ENCODE measurements at regions not wholly inside any gene's neighbourhood (a gene's known extent, or its start where the extent isn't known, plus 50 kb on each side); places are given as distances from the start of the nearest gene placed in this dataset.

- no peak for DNase-seq (ENCODE audit: extremely low spot score)
- ChIA-PET POLR2A (interaction anchor here (0.8 kb wide), 1 partner anchor 174 kb away, joined by 3 read pairs; the partner anchor contains the start of gene TNC), CTCF (interaction anchor here (0.7 kb wide), 1 partner anchor 1279 kb away, joined by 3 read pairs; no protein-coding TSS in a partner anchor)
- TF ChIP-seq L3MBTL2 (conservative IDR thresholded peaks at IDR 0.05), result no peak
- no peak for TF ChIP-seq CTBP1 (IDR thresholded peaks at IDR 0.05; ENCODE audit: borderline replicate concordance)
- no peak for TF ChIP-seq SUZ12 (IDR thresholded peaks at IDR 0.05)
- TF ChIP-seq BHLHE40 (IDR thresholded peaks at IDR 0.05; ENCODE audit: borderline replicate concordance), result no peak
- TF ChIP-seq NFRKB (IDR thresholded peaks at IDR 0.05), result no peak
Measured at GRCh38 chr9:115292584-115293279, 174.8 kb upstream of the TNC start.

- ChIA-PET CTCF (no interaction called here), POLR2A (no interaction called here)
- TF ChIP-seq ARNT (IDR thresholded peaks at IDR 0.05) (no peak), ELF4 (IDR thresholded peaks at IDR 0.05) (no peak), CTBP1 (IDR thresholded peaks at IDR 0.05; ENCODE audit: borderline replicate concordance) (no peak), TARDBP (IDR thresholded peaks at IDR 0.05) (no peak), FOXA1 (IDR thresholded peaks at IDR 0.05) (no peak), BHLHE40 (IDR thresholded peaks at IDR 0.05; ENCODE audit: borderline replicate concordance) (no peak), L3MBTL2 (conservative IDR thresholded peaks at IDR 0.05) (no peak), SP1 (IDR thresholded peaks at IDR 0.05) (no peak), SUZ12 (IDR thresholded peaks at IDR 0.05) (no peak), NFRKB (IDR thresholded peaks at IDR 0.05) (no peak), FOXK2 (IDR thresholded peaks at IDR 0.05) (no peak), FOXM1 (IDR thresholded peaks at IDR 0.05; ENCODE audit: borderline replicate concordance) (no peak), HDGF (IDR thresholded peaks at IDR 0.05; ENCODE audit: borderline replicate concordance) (no peak), LEF1 (IDR thresholded peaks at IDR 0.05; ENCODE audit: borderline replicate concordance) (no peak), ZNF384 (IDR thresholded peaks at IDR 0.05) (no peak)
- no peak for DNase-seq (ENCODE audit: extremely low spot score)
Measured at GRCh38 chr9:115295734-115296133, 177.8 kb upstream of the TNC start.

- no peak for DNase-seq (ENCODE audit: extremely low spot score)
- ChIA-PET POLR2A (no interaction called here), CTCF (no interaction called here)
- no peak for TF ChIP-seq ARNT (IDR thresholded peaks at IDR 0.05)
- no peak for TF ChIP-seq TARDBP (IDR thresholded peaks at IDR 0.05)
- no peak for TF ChIP-seq BHLHE40 (IDR thresholded peaks at IDR 0.05; ENCODE audit: borderline replicate concordance)
- TF ChIP-seq CTBP1 (IDR thresholded peaks at IDR 0.05; ENCODE audit: borderline replicate concordance), result no peak
- TF ChIP-seq FOXK2 (IDR thresholded peaks at IDR 0.05), result no peak
Measured at GRCh38 chr9:115296831-115297565, 179.0 kb upstream of the TNC start.

GRCh38 chr9:115300116-115300515, 182.2 kb upstream of the TNC start:
- TF ChIP-seq SP1 (IDR thresholded peaks at IDR 0.05), result no peak
- TF ChIP-seq CTBP1 (IDR thresholded peaks at IDR 0.05; ENCODE audit: borderline replicate concordance), result no peak
- TF ChIP-seq TARDBP (IDR thresholded peaks at IDR 0.05), result no peak
- no peak for TF ChIP-seq SUZ12 (IDR thresholded peaks at IDR 0.05)
- no peak for TF ChIP-seq FOXK2 (IDR thresholded peaks at IDR 0.05)
- CTCF ChIA-PET, result no interaction called here
- POLR2A ChIA-PET, result no interaction called here
- no peak for DNase-seq (ENCODE audit: extremely low spot score)

GRCh38 chr9:115300874-115301273, 182.9 kb upstream of the TNC start:
- DNase-seq (ENCODE audit: extremely low spot score), result no peak
- TF ChIP-seq FOXM1 (IDR thresholded peaks at IDR 0.05; ENCODE audit: borderline replicate concordance) (no peak), TARDBP (IDR thresholded peaks at IDR 0.05) (no peak), ELF4 (IDR thresholded peaks at IDR 0.05) (no peak), PKNOX1 (IDR thresholded peaks at IDR 0.05) (no peak), BHLHE40 (IDR thresholded peaks at IDR 0.05; ENCODE audit: borderline replicate concordance) (no peak), SUZ12 (IDR thresholded peaks at IDR 0.05) (no peak), CTBP1 (IDR thresholded peaks at IDR 0.05; ENCODE audit: borderline replicate concordance) (no peak), LEF1 (IDR thresholded peaks at IDR 0.05; ENCODE audit: borderline replicate concordance) (no peak), FOXA1 (IDR thresholded peaks at IDR 0.05) (no peak)
- CTCF ChIA-PET, result no interaction called here
- POLR2A ChIA-PET, result interaction anchor here (0.7 kb wide), 1 partner anchor 187 kb away, joined by 3 read pairs; no protein-coding TSS in a partner anchor

- ChIA-PET CTCF (no interaction called here), POLR2A (no interaction called here)
- no peak for DNase-seq (ENCODE audit: extremely low spot score)
- TF ChIP-seq LEF1 (IDR thresholded peaks at IDR 0.05; ENCODE audit: borderline replicate concordance) (no peak), FOXK2 (IDR thresholded peaks at IDR 0.05) (no peak), SUZ12 (IDR thresholded peaks at IDR 0.05) (no peak), FOXM1 (IDR thresholded peaks at IDR 0.05; ENCODE audit: borderline replicate concordance) (no peak), L3MBTL2 (conservative IDR thresholded peaks at IDR 0.05) (no peak), NFRKB (IDR thresholded peaks at IDR 0.05) (no peak), ARNT (IDR thresholded peaks at IDR 0.05) (no peak), PKNOX1 (IDR thresholded peaks at IDR 0.05) (no peak), CTBP1 (IDR thresholded peaks at IDR 0.05; ENCODE audit: borderline replicate concordance) (no peak), TARDBP (IDR thresholded peaks at IDR 0.05) (no peak)
Measured at GRCh38 chr9:115301581-115301980, 183.6 kb upstream of the TNC start.

GRCh38 chr9:115305543-115305942, 187.6 kb upstream of the TNC start:
- no peak for TF ChIP-seq SP1 (IDR thresholded peaks at IDR 0.05)
- TF ChIP-seq TARDBP (IDR thresholded peaks at IDR 0.05), result no peak
- TF ChIP-seq SUZ12 (IDR thresholded peaks at IDR 0.05), result no peak
- no peak for TF ChIP-seq HDGF (IDR thresholded peaks at IDR 0.05; ENCODE audit: borderline replicate concordance)
- no peak for TF ChIP-seq ZNF384 (IDR thresholded peaks at IDR 0.05)
- TF ChIP-seq ELF4 (IDR thresholded peaks at IDR 0.05), result no peak
- no peak for TF ChIP-seq BHLHE40 (IDR thresholded peaks at IDR 0.05; ENCODE audit: borderline replicate concordance)
- TF ChIP-seq LEF1 (IDR thresholded peaks at IDR 0.05; ENCODE audit: borderline replicate concordance), result no peak
- TF ChIP-seq NFRKB (IDR thresholded peaks at IDR 0.05), result no peak
- TF ChIP-seq ARNT (IDR thresholded peaks at IDR 0.05), result no peak
- no peak for TF ChIP-seq FOXM1 (IDR thresholded peaks at IDR 0.05; ENCODE audit: borderline replicate concordance)
- TF ChIP-seq PKNOX1 (IDR thresholded peaks at IDR 0.05), result no peak
- no peak for TF ChIP-seq FOXA1 (IDR thresholded peaks at IDR 0.05)
- TF ChIP-seq FOXK2 (IDR thresholded peaks at IDR 0.05), result no peak
- no peak for TF ChIP-seq CTBP1 (IDR thresholded peaks at IDR 0.05; ENCODE audit: borderline replicate concordance)
- no peak for TF ChIP-seq L3MBTL2 (conservative IDR thresholded peaks at IDR 0.05)
- ChIA-PET CTCF (no interaction called here), POLR2A (no interaction called here)
- no peak for DNase-seq (ENCODE audit: extremely low spot score)

Measured in HEK293T (cell line).